Lower leg skin (tissue), 4 donors: ENCODE measurements at regions not wholly inside any gene's neighbourhood (a gene's known extent, or its start where the extent isn't known, plus 50 kb on each side); places are given as distances from the start of the nearest gene placed in this dataset.
A peak's percentile ranks its signal among the peaks of the same experiment; 100 is the strongest.
"Not testable (repeated sequence)": the region's sequence is repeated elsewhere in the genome, so short reads cannot be mapped to it uniquely, and the experiment has no call there.

Source experiments
- DNase-seq, 2 donors: peaks; one replicate each; pipeline ENCODE4 v3.0.0-alpha.2; 2019; ENCODE audit warnings: low spot score in 2 of 2
- H3K4me3 ChIP-seq: fragments of 200-600 bp; sonication (generic); 2 replicates; pipeline ENCODE4 v1.5.1; 2017; ENCODE audit warnings: mild to moderate bottlenecking, low read depth; ENCODE audit not compliant: poor library complexity, severe bottlenecking
- POLR2A ChIP-seq, 2 donors: fragments of 450-650 bp; IDR thresholded peaks; one replicate each; pipeline ENCODE4 v1.6.1; 2016 to 2017; ENCODE audit warnings: antibody characterized with exemption in 2 of 2, mild to moderate bottlenecking in 1 of 2, moderate library complexity in 1 of 2
- WGBS, 2 donors: methylation state at CpG; one replicate each; pipeline ENCODE4 v1.1.5; 2018; 5-methylcytosine and 5-hydroxymethylcytosine counted together
- intact Hi-C: fragments of 100-400 bp; cut with DNase I; formaldehyde crosslinking; loops from one replicate; pipeline ENCODE4 v1.15.0; 2023; ENCODE audit warnings: low total_unique reads
- TF ChIP-seq, protein P1 (sequence below), 3 donors: fragments of 450-650 bp; IDR thresholded peaks; one replicate each; pipeline ENCODE4 v1.5.1; 2016; ENCODE audit warnings: antibody characterized with exemption in 3 of 3, mild to moderate bottlenecking in 3 of 3, moderate library complexity in 2 of 3

DNA sequence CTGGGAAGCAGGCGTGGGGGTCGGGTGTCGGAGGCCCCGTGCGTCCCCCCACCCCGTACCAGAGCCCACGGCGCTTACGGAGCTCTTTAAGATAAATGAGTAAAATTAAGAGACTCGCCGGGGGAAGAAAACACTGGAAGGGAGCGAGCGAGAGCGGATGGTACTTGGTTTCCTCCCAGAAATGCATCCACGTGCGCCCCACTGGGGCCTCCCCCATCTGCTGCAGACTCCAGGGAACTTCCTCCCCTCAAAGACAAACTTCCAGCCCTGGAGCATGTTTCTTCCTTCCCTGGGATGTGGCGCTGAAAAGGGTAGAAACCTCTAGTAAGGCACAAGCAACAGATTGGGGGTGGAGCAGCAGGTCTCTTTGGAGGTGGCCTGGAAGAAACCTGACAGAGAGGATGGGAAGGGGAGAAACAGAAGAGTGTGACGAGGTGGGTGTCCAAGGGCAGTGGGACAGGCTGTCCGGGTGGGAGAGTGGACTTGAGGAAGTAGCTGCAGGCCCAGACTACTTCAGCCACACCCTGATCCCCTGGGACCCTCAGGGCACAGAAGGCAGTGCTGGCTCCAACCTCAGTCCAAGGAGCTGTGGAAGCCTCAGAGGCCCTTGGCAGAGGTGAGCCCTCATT lies 91.2 kb downstream of the TRIM43 start:
- intact Hi-C loops, DNase-seq: not testable (repeated sequence)
- peak overlapping the region; percentile 30 for H3K4me3 ChIP-seq
- WGBS, 2 donors = 3 to 4% methylated on average over 19 of the region's 19 CpGs

DNA sequence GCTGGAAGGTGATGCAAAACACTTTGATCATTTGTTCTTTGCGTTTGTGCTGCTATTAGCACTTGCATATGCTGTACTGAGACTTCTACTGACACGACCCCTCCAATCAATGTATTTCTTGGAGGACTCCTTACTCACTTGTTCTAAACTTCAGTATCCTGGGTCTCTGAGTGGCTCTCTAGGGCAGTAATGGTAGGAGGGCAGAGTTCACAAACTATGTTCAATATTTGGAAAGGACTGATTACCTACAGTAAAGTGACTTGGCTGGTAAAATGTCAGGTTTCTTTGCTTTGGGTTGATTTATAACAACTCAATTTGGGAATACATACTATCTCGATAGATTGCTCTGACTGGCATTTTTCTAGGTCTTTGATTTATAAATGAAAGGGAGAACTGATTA lies 93.7 kb downstream of the TRIM43 start:
- H3K4me3 ChIP-seq = no peak overlapping the region
- no peak for TF ChIP-seq POLR2A (IDR thresholded peaks at IDR 0.05)
- TF ChIP-seq, protein P1, sequence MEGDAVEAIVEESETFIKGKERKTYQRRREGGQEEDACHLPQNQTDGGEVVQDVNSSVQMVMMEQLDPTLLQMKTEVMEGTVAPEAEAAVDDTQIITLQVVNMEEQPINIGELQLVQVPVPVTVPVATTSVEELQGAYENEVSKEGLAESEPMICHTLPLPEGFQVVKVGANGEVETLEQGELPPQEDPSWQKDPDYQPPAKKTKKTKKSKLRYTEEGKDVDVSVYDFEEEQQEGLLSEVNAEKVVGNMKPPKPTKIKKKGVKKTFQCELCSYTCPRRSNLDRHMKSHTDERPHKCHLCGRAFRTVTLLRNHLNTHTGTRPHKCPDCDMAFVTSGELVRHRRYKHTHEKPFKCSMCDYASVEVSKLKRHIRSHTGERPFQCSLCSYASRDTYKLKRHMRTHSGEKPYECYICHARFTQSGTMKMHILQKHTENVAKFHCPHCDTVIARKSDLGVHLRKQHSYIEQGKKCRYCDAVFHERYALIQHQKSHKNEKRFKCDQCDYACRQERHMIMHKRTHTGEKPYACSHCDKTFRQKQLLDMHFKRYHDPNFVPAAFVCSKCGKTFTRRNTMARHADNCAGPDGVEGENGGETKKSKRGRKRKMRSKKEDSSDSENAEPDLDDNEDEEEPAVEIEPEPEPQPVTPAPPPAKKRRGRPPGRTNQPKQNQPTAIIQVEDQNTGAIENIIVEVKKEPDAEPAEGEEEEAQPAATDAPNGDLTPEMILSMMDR (IDR thresholded peaks at IDR 0.05) = no peak
- DNase-seq = no peak
- intact Hi-C loops = no loop called here
- WGBS, 2 donors = 88 to 89% methylated on average over 3 of the region's 3 CpGs

DNA sequence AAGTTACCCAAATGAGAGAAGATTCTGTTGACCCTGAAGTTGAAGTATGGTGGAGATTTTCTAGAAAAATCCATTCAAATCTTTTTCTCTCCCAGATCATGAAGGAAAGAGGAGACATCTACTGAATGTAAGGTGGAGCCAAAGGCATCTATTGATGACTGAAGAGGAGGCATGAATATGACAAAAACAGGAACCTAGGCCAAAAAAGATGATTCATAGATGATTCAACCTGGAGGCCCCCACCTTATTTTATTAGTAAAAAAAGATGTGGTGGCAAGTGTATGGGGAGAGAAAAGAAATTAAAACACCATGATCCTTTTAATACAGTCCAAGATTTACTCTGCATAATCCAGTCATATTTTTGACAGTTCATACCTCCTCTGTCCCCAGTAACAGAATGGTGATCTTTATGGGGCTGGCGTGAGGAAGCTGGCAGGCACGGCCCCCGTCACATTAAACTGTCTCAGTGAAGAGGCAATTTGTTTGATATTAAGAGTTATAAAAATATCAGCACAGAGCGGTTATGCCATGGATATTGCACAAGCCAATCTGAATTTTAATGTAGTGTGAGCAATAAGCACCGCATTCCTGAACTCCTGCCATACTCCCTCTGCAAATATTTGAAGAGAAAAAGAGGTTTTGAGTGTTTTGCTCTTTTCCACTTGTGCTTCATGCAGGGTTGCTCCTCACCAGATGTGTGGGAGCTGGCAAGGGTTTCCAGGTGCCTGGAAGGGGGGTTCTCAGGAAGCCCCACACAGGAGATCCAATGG lies 94.4 kb downstream of the TRIM43 start:
- intact Hi-C loops, H3K4me3 ChIP-seq: not testable (repeated sequence)
- WGBS, 2 donors = 30 to 38% methylated on average over 5 of the region's 5 CpGs
- DNase-seq = peak in 1 of 2 donors; percentile 66

DNA sequence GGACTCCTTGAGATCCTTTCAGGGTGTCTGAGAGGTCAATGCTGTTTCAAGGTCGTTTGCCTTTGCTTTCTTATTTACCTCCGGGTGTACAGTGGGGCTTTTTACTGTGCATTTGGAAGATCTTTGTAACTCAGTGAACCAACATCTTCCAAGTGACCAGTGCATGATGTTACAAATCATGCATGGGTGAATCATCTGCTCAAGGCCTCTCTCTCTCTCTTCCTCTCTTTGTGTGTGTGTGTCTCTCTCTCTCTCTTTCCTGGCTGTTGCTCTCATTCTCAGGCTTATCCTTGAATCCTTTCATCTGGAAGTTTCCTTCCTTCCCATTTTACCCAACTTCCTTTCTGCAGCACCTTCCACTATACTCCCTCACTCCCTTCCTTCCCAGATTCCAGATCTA lies 96.1 kb downstream of the TRIM43 start:
- WGBS, 2 donors = 66 to 75% methylated on average over 2 of the region's 2 CpGs
- H3K4me3 ChIP-seq, intact Hi-C loops, DNase-seq: not testable (repeated sequence)

DNA sequence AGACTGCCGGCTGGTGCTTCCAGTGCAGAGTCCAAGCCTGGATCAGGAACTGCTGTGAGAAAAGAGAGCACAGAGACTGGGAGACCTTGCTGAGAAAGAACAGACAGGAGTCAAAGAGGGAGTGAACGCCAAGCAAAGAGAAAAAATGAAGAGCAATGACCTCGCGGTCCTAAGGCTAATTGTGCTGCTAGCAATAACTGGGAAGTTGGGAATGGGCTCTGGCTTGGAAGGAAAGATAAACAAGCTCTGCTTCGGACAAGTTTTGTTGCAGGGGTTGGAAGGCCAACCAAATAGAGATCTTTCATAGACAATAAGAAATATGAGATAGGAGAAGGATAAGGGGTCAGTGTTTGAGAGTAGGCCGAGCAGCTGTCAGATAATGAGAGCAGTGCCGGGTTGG lies 99.4 kb downstream of the TRIM43 start:
- intact Hi-C loops, DNase-seq, H3K4me3 ChIP-seq: not testable (repeated sequence)
- WGBS, 2 donors = 89 to 95% methylated on average over 7 of the region's 7 CpGs

DNA sequence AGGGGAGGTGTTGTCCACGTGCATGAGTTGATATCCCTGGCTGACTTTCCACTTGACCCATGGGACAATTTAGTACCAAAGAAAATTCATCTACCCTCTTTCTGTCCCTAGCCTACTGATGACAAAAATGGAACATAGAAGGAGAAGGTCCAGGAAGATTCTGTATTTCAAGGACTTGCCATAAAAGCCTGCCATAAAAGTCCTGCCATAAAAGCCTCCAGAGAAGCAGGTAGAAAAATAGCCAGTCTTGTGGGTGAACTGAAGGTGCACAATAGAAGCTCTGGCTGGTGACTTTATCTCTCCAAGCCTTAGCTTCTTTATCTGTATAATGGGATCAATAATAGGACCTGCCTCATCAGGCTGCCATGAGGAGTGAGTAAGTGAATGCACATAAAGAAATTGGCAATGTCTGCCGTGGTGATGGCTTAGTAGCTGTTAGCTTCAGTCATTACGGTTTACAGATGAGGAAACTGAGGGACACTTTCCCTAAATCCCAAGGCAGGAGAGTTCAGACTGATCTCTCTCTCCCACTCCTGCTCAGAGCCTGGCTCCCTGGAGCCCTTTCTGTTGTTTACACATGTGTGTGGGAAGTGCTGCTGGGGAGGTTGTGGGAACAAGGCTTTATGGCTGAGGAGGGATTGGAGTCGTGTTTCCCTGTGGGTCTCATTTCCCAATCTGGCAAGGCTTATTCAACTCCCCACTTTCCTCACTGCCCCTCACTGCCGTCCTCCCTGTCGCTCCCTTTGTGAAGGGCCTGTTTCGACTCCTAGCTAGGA lies 101.5 kb downstream of the TRIM43 start:
- DNase-seq, intact Hi-C loops, H3K4me3 ChIP-seq: not testable (repeated sequence)
- 76 to 78% methylated on average over 7 of the region's 7 CpGs for WGBS, 2 donors

DNA sequence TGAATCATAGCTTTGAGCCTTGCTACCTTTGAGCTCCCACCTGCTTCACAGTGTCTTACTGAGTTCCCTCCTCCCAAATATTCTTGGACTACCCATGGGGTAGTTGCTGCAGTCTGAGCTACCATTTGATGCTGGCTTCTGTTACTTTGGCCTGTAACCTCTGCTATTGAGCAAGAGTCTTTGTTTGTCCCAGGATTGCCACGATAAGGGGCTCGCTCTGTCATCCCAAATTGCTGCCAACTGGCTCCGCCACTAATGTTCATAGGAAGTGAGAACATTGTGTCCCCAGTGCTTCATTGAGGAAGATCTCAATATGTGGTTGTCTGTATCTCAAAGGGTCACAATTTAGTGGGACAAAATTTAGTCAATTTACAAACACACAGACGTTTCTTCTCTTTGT lies 103.8 kb downstream of the TRIM43 start:
- TF ChIP-seq POLR2A (IDR thresholded peaks at IDR 0.05) = no peak
- TF ChIP-seq, protein P1 (IDR thresholded peaks at IDR 0.05) = no peak
- intact Hi-C loops = no loop called here
- peak; percentile 85 to 94 for DNase-seq
- 54 to 58% methylated on average over 4 of the region's 4 CpGs for WGBS, 2 donors
- H3K4me3 ChIP-seq = no peak overlapping the region

DNA sequence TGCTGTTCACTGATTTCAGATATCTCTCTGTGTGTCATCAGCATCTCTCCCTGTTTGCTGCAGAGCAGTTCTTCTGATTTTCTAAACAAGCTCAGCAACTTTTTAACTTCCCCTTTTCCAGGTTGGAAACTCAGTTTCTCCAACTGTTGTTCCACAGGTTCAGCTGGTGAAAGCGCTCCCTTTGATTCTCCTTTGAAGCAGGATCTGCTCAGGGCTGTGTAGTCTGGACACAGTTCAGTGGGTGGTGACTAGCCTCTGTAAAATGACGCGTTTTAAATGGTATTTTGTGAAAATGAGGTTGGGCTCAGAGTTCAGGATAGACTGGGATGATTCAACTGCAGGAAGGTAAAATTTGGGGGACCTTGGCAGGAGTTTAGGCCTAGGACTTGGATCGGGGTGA lies 106.3 kb downstream of the TRIM43 start:
- intact Hi-C loops = no loop called here
- peak in 1 of 2 donors; percentile 5 for DNase-seq
- no peak overlapping the region for H3K4me3 ChIP-seq
- no peak for TF ChIP-seq POLR2A (IDR thresholded peaks at IDR 0.05)
- TF ChIP-seq, protein P1 (IDR thresholded peaks at IDR 0.05) = no peak
- 63 to 64% methylated on average over 4 of the region's 4 CpGs for WGBS, 2 donors

DNA sequence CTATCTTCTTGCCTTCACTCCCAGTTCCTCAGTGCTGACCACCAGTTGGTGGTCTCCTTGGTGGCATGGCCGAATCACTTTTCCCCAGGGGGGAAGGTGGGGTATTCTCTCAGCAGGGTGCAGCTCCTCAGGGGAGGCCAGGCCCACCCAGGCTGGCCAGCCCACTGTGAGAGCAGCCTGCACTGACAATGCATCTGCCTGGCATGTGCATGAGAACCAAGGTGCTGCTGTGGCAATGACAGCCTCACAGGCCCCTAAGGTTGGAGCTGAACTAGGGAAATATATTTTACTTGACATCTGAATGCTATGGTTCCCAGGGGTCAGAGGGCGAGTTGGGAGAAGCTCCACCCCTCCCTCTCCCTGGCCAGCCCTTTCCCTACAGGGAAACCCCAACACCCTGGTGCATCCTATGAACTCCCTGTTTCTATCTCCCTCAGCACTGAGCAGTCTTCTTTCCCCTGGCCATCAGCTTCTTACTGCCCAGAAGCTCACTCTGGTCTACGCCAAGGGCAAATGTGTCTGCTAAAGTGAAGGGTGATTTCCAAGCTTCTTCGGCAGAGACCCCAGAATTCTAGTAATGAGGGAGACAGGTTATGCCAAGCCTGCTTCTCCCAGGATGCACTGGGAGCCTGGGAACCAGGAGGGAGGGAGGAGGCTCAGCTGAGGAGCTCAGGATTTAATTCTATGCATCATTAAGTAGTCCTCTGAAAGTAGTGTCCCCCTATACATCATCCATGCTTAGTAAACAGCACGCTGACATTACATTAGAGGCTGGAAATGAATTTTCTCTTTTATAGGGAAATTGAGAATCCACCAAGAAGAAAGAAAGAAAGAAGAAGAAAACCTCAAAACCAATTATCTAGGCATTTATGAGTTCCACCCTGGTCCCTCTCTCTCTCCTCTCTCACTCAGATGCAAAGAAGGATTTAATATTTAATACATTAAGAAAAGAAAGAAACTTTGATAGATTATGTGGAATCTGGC lies 107.7 kb downstream of the TRIM43 start:
- intact Hi-C loops, H3K4me3 ChIP-seq: not testable (repeated sequence)
- WGBS, 2 donors = 81 to 85% methylated on average over 5 of the region's 5 CpGs
- peak in 1 of 2 donors; percentile 54 for DNase-seq
